UCSD-AML1 (cell line): ENCODE measurements at regions not wholly inside any gene's neighbourhood (a gene's known extent, or its start where the extent isn't known, plus 50 kb on each side); places are given as distances from the start of the nearest gene placed in this dataset.

Experiments used
- DNase-seq: peaks from one replicate; lab custom pipeline; 2025; ENCODE audit not compliant: unreplicated experiment; lab: John Stamatoyannopoulos, UW

- no peak for DNase-seq
Measured at GRCh38 chr3:30069056-30069455, 537.3 kb upstream of the TGFBR2 start.

- no peak for DNase-seq
Measured at GRCh38 chr3:30073040-30073439, 533.4 kb upstream of the TGFBR2 start.

DNA sequence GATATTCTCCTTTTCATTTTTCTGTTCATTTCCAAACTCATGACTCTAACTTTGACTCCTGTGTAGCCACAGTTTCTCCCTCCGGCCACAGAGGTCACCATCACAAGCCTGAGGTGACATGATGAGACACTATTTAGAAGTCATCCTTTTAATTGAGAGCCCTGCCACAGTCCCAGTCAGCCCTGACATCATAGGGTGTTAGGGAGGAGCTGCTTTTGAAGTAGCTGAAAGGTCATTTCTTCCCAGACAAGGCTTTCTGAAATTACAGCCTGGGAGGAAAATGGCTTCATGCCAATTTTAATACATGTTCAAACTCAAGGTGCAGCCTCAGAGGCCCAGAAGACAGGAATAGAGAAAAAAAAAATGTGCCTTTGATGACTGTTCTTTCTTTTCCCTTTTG lies 532.8 kb upstream of the TGFBR2 start:
- no peak for DNase-seq

GRCh38 chr3:30075514-30075913 lies 530.9 kb upstream of the TGFBR2 start:
- DNase-seq: no peak

GRCh38 chr3:30076899-30077298 lies 529.5 kb upstream of the TGFBR2 start:
- no peak for DNase-seq

GRCh38 chr3:30077746-30078145 lies 528.7 kb upstream of the TGFBR2 start:
- DNase-seq: no peak

DNA sequence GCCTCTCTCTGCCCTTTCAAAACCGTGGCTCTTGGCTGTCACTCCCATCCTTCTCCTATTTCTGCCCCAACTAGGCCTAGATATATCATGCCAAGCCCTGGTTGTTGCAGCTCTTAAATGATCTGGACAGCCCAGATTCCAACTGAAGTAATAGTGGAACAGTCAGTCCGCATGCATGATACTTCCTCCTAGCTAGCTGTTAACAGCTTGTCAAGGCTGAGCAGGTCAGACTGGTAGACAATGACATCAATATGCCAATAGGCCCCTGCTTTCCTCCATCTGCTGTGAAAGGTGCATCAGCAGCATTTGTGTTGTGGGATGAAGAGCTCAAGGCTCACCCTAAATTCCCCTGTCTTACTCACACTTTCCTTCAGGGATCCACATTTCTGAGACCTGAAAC lies 527.7 kb upstream of the TGFBR2 start:
- DNase-seq: no peak

DNA sequence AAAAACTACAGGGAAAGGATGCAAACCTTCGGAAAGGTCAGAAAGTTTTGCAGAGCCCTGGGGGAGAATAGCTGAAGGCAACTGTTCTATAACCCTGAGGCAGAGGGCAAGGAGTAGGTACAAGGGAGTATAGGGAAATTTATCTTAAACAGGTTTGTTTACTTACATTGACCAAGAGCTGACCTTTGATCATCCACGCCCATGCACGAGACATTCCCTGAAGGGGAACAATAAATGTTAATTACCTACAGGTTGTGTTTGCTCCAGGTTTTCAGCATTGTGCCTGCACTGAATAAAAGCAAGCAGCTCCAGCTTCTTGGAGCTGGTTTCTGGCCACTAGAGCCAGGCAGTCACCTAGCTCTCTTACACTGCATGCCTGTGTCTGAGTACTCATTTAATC lies 524.5 kb upstream of the TGFBR2 start:
- no peak for DNase-seq

DNA sequence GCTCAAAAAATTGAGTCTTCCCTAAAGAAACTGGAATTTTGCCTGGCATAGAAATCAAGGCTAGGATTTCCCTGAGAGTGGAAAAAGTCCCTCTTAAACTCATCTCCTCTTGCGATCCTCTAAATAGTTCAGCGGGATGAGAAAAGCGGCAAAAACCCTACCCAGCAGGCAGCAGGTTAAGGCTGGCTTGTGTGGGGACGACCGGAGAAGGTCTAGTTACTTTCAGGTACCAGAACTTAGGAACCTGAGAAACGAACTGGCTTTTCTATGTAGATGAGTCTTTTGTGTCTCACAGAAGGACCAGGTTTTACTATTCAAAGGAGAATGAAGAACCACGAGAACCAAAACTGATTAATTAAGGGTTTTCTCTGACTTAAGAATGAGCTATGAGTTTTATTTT lies 523.7 kb upstream of the TGFBR2 start:
- no peak for DNase-seq

DNA sequence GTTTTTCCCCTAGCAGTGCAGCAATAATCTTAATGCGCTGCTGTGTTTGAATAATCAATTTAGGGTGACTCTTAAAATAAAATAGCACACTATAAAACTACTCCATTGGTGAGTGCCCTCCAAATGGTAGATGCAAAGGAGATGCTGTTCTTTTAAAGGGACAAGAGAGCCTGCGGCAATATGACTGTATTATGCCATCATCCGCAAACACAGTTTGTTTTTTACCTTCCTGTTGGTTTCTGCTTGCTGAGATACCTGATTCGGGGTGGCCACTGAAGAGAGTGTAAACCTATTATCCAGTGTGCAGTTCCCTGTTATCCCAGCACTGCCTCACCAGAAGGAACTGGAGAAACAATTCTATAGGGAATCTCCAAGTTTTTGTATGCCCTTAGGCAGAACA lies 523.1 kb upstream of the TGFBR2 start:
- no peak for DNase-seq

GRCh38 chr3:30084316-30084715 lies 522.1 kb upstream of the TGFBR2 start:
- DNase-seq: no peak

DNA sequence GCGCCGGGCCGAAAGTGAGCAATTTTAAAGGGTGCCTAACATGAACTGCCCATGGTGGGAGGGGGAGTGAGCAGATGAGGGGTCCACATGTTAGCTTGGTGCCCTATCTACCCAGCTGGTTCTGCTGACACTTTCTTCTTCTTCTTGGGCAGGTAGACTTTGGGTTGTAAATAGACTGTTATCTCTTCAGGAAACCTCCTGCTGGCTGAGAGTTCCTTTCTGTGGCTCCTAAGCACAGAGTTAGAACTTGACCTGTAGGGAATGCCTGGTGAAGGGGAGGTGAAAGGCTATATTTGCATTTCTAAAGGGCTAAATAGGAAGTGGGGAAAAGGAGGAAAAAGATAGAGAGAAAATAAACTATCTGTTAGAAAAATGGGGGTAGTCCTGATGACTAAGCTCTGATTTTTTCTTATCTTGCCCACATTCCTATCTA lies 521.4 kb upstream of the TGFBR2 start:
- DNase-seq: no peak

DNA sequence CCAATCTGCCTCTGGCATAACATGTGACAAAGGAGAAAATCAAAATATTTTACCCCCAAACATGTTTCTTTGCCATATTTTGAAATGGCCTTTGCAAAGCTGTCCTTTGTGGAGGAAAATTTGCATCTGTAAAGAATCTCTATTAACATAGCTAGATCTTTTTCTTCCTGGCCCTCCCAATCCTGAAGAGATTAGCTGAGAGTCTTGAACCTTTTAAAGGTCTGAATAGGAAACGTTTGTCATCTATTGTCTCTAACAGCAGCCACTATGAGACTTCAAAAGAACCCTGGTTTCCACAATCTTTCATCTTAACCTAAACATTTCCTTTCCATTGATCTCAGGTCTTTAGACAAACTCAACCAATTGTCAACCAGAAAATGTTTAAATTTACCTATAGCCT lies 520.9 kb upstream of the TGFBR2 start:
- no peak for DNase-seq

DNA sequence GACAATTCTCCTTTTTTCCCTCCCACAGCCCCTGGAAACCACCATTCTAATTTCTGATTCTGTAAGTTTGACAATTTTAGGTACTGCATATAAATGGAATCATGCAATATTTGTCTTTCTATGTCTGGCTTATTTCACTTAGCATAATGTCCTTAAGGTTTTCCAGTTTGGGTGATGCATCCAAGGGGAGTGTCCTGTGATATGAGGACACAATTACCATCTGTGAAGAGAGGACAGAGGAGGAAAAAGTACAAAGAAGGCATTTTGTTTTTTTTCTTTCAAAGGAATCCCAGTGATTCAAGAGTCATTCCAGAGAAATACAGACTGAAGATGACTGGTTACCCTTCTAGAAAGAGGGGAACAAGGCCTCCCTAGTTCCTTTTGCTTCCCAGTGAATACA lies 514.7 kb upstream of the TGFBR2 start:
- no peak for DNase-seq

DNA sequence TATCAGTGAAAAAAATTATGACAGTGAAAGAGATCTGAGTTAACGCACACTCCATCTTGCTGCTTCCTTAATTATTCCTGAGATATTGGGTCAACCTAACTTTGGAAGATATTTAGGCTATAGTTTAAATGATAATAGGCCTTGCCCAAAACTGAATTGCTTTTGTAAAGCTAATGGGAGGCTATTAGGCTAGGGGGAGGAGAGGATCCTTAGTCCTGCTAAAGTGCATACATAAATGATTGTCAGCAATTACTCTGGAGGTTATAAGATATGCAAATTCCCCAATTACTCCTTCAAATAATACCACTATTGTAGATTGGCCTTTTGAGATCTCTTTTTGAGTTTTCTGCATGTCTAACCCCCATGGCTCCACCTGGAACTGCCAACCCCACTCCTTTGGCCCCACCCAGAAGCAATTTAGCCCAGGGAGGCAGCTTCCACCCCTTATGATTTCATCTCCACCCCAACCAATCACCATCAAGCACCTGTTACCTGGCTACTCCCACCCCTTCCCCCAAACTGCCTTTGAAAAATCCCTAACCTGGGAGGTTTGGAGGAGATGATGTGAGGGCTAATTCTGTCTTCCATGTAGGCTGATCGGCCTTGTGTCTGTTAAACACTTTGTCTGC lies 509.3 kb upstream of the TGFBR2 start:
- DNase-seq: no peak

DNA sequence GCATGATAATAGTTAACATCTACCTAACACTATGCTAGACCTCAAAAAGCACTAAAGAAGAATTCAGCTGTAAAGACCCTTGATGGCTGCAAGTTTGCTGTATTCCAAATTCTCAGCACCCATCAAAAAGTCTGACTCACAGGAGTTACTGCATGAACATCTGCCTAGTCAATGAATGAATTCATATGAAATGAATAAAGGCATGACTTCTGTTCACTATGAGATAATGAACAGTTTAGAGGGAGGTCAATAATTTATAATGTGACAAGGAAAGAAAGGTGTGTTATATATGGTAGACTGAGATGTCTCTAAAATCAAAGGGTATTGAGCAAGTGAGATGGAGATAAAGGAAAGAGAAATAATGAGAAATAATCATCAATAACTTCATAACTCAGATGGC lies 508.2 kb upstream of the TGFBR2 start:
- DNase-seq: no peak

- no peak for DNase-seq
Measured at GRCh38 chr3:30098653-30099455, 507.5 kb upstream of the TGFBR2 start.

GRCh38 chr3:30102356-30102755 lies 504.0 kb upstream of the TGFBR2 start:
- no peak for DNase-seq

- no peak for DNase-seq
Measured at GRCh38 chr3:30103186-30103585, 503.2 kb upstream of the TGFBR2 start.

- no peak for DNase-seq
Measured at GRCh38 chr3:30107531-30107930, 498.9 kb upstream of the TGFBR2 start.

- DNase-seq: no peak
Measured at GRCh38 chr3:30112411-30112810, 494.0 kb upstream of the TGFBR2 start.

DNA sequence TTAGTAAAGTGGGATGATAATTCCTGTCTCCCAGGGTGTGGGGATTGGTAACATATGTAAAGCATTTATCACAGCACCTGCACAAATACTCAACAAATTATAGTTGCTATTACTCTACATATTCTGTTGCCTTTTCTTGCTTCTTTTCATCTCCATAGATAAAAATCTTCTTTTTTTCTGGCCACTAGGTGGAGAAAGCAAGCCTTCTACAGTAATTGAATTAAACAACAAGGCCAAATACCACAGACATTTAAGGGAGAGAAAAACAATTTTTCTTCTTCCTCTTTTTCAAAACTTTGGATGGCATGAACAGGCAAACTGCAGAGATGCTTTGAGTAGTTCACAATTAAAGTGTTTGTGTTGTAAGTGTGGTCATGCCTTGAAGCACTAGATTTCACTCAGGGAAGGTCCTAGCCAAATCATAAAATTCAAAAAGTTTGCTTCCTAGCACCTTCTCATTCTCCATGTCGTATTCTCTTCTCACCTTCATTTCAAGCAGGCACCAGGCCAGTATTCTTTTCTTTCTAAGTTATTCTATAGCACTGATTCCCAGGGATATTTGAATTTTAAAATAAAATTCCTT lies 493.4 kb upstream of the TGFBR2 start:
- DNase-seq: no peak
